PC-3 (cell line): ENCODE measurements at regions not wholly inside any gene's neighbourhood (a gene's known extent, or its start where the extent isn't known, plus 50 kb on each side); places are given as distances from the start of the nearest gene placed in this dataset.

Source experiments
- ATAC-seq: fragments of 200-7000 bp; cut with Tn5 transposase; 2 replicates; pipeline ENCODE4 v1.9.1; 2020; ENCODE audit warnings: mild to moderate bottlenecking, moderate library complexity
- BruUV-seq: library from RNA; stranded (reverse); fragments of 400-500 nt; replicated peaks from 2 replicates; lab custom pipeline; 2021; lab: Mats Ljungman, UMichigan
- CTCF ChIA-PET: fragments of 300-600 bp; sonication (Branson Sonifier 250); formaldehyde crosslinking; loops from one replicate; lab custom pipeline; 2022; ENCODE audit warnings: antibody characterized with exemption; lab: Charles Lee
- POLR2A ChIA-PET: fragments of 300-600 bp; sonication (Branson Sonifier 250); formaldehyde crosslinking; loops from one replicate; lab custom pipeline; 2022; ENCODE audit warnings: antibody characterized with exemption; ENCODE audit not compliant: unreplicated experiment; lab: Charles Lee
- DNase-seq: peaks from one replicate; pipeline ENCODE4 v3.0.0-alpha.2; 2015
- H2AFZ ChIP-seq: fragments of 300-600 bp; sonication (generic); 2 replicates; pipeline ENCODE4 v1.6.0; 2016; ENCODE audit warnings: antibody characterized with exemption, low read length
- H3F3A ChIP-seq: fragments of 300-600 bp; sonication (generic); one replicate; pipeline ENCODE4 v1.6.0; 2017; ENCODE audit warnings: antibody characterized with exemption, low read length, control low read depth, mild to moderate bottlenecking; ENCODE audit not compliant: unreplicated experiment
- H3K27ac ChIP-seq: fragments of 300-600 bp; sonication (generic); 2 replicates; pipeline ENCODE4 v1.5.1; 2016; ENCODE audit warnings: mild to moderate bottlenecking, low read length
- H3K27me3 ChIP-seq: fragments of 300-600 bp; sonication (generic); 2 replicates; pipeline ENCODE4 v1.6.1; 2016; ENCODE audit warnings: low read length, mixed read lengths
- H3K36me3 ChIP-seq: fragments of 300-600 bp; sonication (generic); 2 replicates; pipeline ENCODE4 v1.6.1; 2016; ENCODE audit warnings: low read depth, mixed run types, low read length, mixed read lengths
- H3K4me1 ChIP-seq: fragments of 300-600 bp; sonication (generic); 2 replicates; pipeline ENCODE4 v1.5.1; 2016; ENCODE audit warnings: low read length; ENCODE audit not compliant: insufficient read depth
- H3K4me2 ChIP-seq: fragments of 300-600 bp; sonication (generic); 2 replicates; pipeline ENCODE4 v1.6.0; 2016; ENCODE audit warnings: low read length
- H3K4me3 ChIP-seq: fragments of 300-600 bp; sonication (generic); 2 replicates; pipeline ENCODE4 v1.5.1; 2016; ENCODE audit warnings: mild to moderate bottlenecking, low read length, mixed read lengths
- H3K79me2 ChIP-seq: fragments of 300-600 bp; sonication (generic); 2 replicates; pipeline ENCODE4 v1.6.1; 2017; ENCODE audit warnings: low read length, mixed read lengths
- H3K9ac ChIP-seq: fragments of 300-600 bp; sonication (generic); 2 replicates; pipeline ENCODE4 v1.6.0; 2016; ENCODE audit warnings: mild to moderate bottlenecking, low read length
- H3K9me2 ChIP-seq: fragments of 300-600 bp; sonication (generic); replicated peaks from 2 replicates; pipeline ENCODE4 v1.6.1; 2016; ENCODE audit warnings: mixed run types, low read length, mixed read lengths
- H3K9me3 ChIP-seq: fragments of 300-600 bp; sonication (generic); 2 replicates; pipeline ENCODE4 v1.6.1; 2016; ENCODE audit warnings: low read length, mixed read lengths
- H4K20me1 ChIP-seq: fragments of 300-600 bp; sonication (generic); 2 replicates; pipeline ENCODE4 v1.6.1; 2016; ENCODE audit warnings: low read length, mixed read lengths
- EZH2 ChIP-seq: fragments of 300-600 bp; sonication (generic); IDR thresholded peaks from one replicate; pipeline ENCODE4 v1.6.1; 2017; ENCODE audit warnings: antibody characterized with exemption, mild to moderate bottlenecking, low read length; ENCODE audit not compliant: unreplicated experiment
- EZH2phosphoT487 ChIP-seq: fragments of 300-600 bp; sonication (generic); IDR thresholded peaks from 2 replicates; pipeline ENCODE4 v1.6.1; 2018; ENCODE audit warnings: mild to moderate bottlenecking, antibody characterized with exemption, low read length, borderline replicate concordance
- intact Hi-C: fragments of 100-400 bp; cut with micrococcal nuclease; formaldehyde crosslinking; loops from 2 replicates; pipeline ENCODE4 v1.9.0; 2023
- TF ChIP-seq, protein P1 (sequence below): fragments of 300-600 bp; sonication (generic); conservative IDR thresholded peaks from 2 replicates; pipeline ENCODE4 v1.5.1; 2017; ENCODE audit warnings: antibody characterized with exemption, low read depth, mild to moderate bottlenecking, low read length

DNA sequence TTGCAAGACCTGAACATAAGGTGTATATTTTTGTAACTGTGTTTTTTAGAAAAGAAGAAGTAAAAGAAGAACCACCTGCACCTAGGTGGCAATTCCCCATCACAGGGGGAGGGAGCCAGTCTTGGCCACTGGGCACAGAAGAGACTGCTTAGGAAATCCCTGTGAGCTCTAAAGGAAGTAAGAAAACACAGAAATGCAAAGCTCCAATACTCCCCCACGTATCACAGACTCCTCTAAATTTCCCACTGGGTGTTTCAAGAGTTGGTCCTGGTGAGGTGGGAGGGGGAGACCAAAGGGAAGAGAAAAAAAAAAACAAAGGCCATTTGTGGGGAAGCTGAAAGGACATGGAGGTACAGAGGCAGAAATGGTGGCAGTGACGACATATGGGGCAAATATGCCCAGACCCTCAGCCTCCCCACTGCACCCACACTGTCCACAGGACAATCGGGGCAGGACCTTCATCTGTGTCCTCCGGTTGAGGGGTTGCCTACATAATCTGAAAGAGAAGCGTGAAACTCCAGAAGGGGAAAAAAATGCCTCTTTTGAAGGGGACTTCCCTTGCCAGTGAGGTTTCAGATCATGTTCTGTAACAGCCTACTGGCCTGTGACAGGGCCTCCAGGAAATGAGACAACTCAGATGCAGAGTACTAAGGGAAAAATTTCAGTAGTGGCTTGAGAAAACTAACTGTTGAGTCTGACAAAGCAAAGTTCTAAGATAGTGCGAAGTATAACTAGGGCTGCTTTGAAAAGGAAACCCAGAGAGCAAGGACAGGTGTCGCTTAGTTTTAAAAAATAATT is 226.2 kb upstream of the MARCKS start:
- H3K9me2 ChIP-seq = no peaks in the 10 kb centered on the region
- H4K20me1 ChIP-seq = no peaks in the 10 kb centered on the region
- no peaks in the 10 kb centered on the region for H3K27me3 ChIP-seq
- peaks cover 39% of the 10 kb centered on the region for H3K4me1 ChIP-seq
- H3K27ac ChIP-seq = peak overlapping the region; percentile 97
- no peaks in the 10 kb centered on the region for H3F3A ChIP-seq
- 0 out of 2 replicates have a peak overlapping the region, but pooled peaks have one; percentile 79 for H3K4me2 ChIP-seq
- BruUV-seq = no TSS peak
- ATAC-seq (no peak), DNase-seq (peak; percentile 16)
- TF ChIP-seq EZH2 = no peak
- TF ChIP-seq, protein P1, sequence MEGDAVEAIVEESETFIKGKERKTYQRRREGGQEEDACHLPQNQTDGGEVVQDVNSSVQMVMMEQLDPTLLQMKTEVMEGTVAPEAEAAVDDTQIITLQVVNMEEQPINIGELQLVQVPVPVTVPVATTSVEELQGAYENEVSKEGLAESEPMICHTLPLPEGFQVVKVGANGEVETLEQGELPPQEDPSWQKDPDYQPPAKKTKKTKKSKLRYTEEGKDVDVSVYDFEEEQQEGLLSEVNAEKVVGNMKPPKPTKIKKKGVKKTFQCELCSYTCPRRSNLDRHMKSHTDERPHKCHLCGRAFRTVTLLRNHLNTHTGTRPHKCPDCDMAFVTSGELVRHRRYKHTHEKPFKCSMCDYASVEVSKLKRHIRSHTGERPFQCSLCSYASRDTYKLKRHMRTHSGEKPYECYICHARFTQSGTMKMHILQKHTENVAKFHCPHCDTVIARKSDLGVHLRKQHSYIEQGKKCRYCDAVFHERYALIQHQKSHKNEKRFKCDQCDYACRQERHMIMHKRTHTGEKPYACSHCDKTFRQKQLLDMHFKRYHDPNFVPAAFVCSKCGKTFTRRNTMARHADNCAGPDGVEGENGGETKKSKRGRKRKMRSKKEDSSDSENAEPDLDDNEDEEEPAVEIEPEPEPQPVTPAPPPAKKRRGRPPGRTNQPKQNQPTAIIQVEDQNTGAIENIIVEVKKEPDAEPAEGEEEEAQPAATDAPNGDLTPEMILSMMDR = no peak
- no peak for TF ChIP-seq EZH2phosphoT487
- intact Hi-C loops = loop anchor here (10.0 kb wide), 1 partner anchor 216 kb away; no protein-coding TSS in a partner anchor
- H3K9me3 ChIP-seq = no peaks in the 10 kb centered on the region
- H3K36me3 ChIP-seq = no peaks in the 10 kb centered on the region
- ChIA-PET CTCF (no interaction called here), POLR2A (no interaction called here)
- H2AFZ ChIP-seq = no peak overlapping the region
- H3K79me2 ChIP-seq = no peaks in the 10 kb centered on the region
- H3K9ac ChIP-seq = peak overlapping the region; percentile 83
- no peak overlapping the region for H3K4me3 ChIP-seq

DNA sequence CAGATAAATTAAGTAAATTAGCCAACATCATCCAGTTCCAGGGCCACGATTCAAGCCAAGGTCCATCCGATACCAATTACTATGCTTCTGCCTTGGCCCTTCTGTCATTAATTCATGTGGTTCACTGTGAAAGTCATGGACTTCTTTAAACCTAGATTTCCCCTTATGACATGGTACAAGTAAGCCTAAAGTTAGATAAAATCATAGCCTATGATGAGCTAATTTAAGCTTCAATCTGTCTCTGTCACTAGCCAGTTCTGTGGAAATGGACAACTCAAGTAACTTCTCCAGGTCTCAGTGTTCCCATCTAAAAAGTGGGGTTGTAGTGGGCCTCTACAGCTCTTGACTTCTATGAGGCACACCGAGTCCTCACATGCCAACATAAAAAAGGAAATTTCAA is 225.5 kb upstream of the MARCKS start:
- H3K4me1 ChIP-seq = peaks cover 39% of the 10 kb centered on the region
- no peak overlapping the region for H3K4me3 ChIP-seq
- ChIA-PET CTCF (no interaction called here), POLR2A (interaction anchor here (0.6 kb wide), 1 partner anchor 15 kb away, joined by 3 read pairs; no protein-coding TSS in a partner anchor)
- H3K9me2 ChIP-seq = no peaks in the 10 kb centered on the region
- no peak overlapping the region for H2AFZ ChIP-seq
- no peaks in the 10 kb centered on the region for H3K36me3 ChIP-seq
- no peaks in the 10 kb centered on the region for H3K9me3 ChIP-seq
- intact Hi-C loops = loop anchor here (2.0 to 10.0 kb wide), 2 partner anchors 217 to 225 kb away; partner anchors contain the start of gene MARCKS
- no TSS peak for BruUV-seq
- no peaks in the 10 kb centered on the region for H3K79me2 ChIP-seq
- peak overlapping the region; percentile 97 for H3K27ac ChIP-seq
- TF ChIP-seq, protein P1 = no peak
- TF ChIP-seq EZH2 (no peak), EZH2phosphoT487 (no peak)
- H3K9ac ChIP-seq = peak overlapping the region; percentile 83
- no peaks in the 10 kb centered on the region for H3K27me3 ChIP-seq
- ATAC-seq = no peak
- H3K4me2 ChIP-seq = peak overlapping the region; percentile 79
- H4K20me1 ChIP-seq = no peaks in the 10 kb centered on the region
- H3F3A ChIP-seq = no peaks in the 10 kb centered on the region
- no peak for DNase-seq
